Spleen (tissue), 11 donors: ENCODE measurements at regions not wholly inside any gene's neighbourhood (a gene's known extent, or its start where the extent isn't known, plus 50 kb on each side); places are given as distances from the start of the nearest gene placed in this dataset.

Source experiments
- DNase-seq: peaks from one replicate; pipeline ENCODE4 v3.0.0-alpha.2; 2020
- H3K27ac ChIP-seq, 8 donors: fragments of 200-600 bp; sonication (generic) in 7 of 8; 1 replicate in 4 of 8; 2 replicates in 4 of 8; pipeline versions ENCODE4 v1.5.0 to v1.8.0; 2016 to 2021; ENCODE audit warnings: inconsistent platforms in 4 of 8, mild to moderate bottlenecking in 4 of 8, moderate library complexity in 1 of 8
- H3K27me3 ChIP-seq, 7 donors: fragments of 200-600 bp; sonication (generic) in 6 of 7; replicated peaks in 1 of 7; 1 replicate in 4 of 7; 2 replicates in 3 of 7; pipeline versions ENCODE4 v1.5.0 to v1.8.0; 2016 to 2021; ENCODE audit warnings: inconsistent platforms in 3 of 7, mild to moderate bottlenecking in 1 of 7
- H3K36me3 ChIP-seq, 6 donors: fragments of 200-600 bp; sonication (generic) in 5 of 6; 1 replicate in 4 of 6; 2 replicates in 2 of 6; pipeline versions ENCODE4 v1.5.0 to v1.8.0; 2016 to 2021; ENCODE audit warnings: inconsistent platforms in 2 of 6
- H3K4me1 ChIP-seq, 6 donors: fragments of 200-600 bp; sonication (generic) in 5 of 6; 1 replicate in 3 of 6; 2 replicates in 3 of 6; pipeline versions ENCODE4 v1.5.0 to v1.8.0; 2016 to 2021; ENCODE audit warnings: inconsistent platforms in 3 of 6
- H3K4me3 ChIP-seq, 8 donors: fragments of 200-600 bp; sonication (generic) in 7 of 8; 1 replicate in 4 of 8; 2 replicates in 4 of 8; pipeline versions ENCODE4 v1.5.0 to v1.8.0; 2016 to 2021; ENCODE audit warnings: inconsistent platforms in 4 of 8, mild to moderate bottlenecking in 4 of 8, moderate library complexity in 2 of 8
- H3K9me3 ChIP-seq, 8 donors: fragments of 200-600 bp; sonication (generic) in 7 of 8; 1 replicate in 4 of 8; 2 replicates in 4 of 8; pipeline versions ENCODE4 v1.5.0 to v1.8.0; 2016 to 2021; ENCODE audit warnings: inconsistent platforms in 4 of 8
- POLR2A ChIP-seq, 3 donors: fragments of 450-650 bp; IDR thresholded peaks; one replicate each; pipeline ENCODE4 v1.5.1; 2017; ENCODE audit warnings: antibody characterized with exemption in 3 of 3, mild to moderate bottlenecking in 1 of 3
- POLR2AphosphoS5 ChIP-seq, 3 donors: sonication (generic); formaldehyde crosslinking; IDR thresholded peaks; one replicate each; pipeline ENCODE4 v1.5.1; 2017; ENCODE audit warnings: antibody characterized with exemption in 3 of 3
- WGBS, 5 donors: extraction: QIAGEN DNeasy Blood & Tissue Kit in 3 of 5; methylation state at CpG; one replicate each; pipeline versions ENCODE4 v1.1.5 to v1.1.7; 2013 to 2018; 5-methylcytosine and 5-hydroxymethylcytosine counted together
- intact Hi-C: fragments of 100-400 bp; cut with DNase I; formaldehyde crosslinking; loops from one replicate; pipeline ENCODE4 v1.15.0; 2023; ENCODE audit warnings: low total_unique reads
- TF ChIP-seq, protein P1 (sequence below), 11 experiments: fragments of 200-600 bp in 7 of 11; fragments of 450-650 bp in 4 of 11; sonication (generic) in 4 of 11; IDR thresholded peaks in 8 of 11; conservative IDR thresholded peaks in 3 of 11; 1 replicate in 7 of 11; 2 replicates in 4 of 11; pipeline versions ENCODE4 v1.4.0 to v1.8.0; 2016 to 2021; ENCODE audit warnings: antibody characterized with exemption in 11 of 11, inconsistent platforms in 4 of 11, mild to moderate bottlenecking in 1 of 11
- donor health status: healthy with polysubstance abuse.
- donor health status: DM: no; HTN: no; CAD: no; lungs with moderate emphysema.
- donor health status: DM: no; HTN: no; CAD: no.
- donor health status: Bipolar disorder and iron deficiency.
- donor health status: healthy.
- donor health status: DM: no; HTN: no; CAD: no.
- donor health status: DM: yes; HTN: yes; CAD: no.

DNA sequence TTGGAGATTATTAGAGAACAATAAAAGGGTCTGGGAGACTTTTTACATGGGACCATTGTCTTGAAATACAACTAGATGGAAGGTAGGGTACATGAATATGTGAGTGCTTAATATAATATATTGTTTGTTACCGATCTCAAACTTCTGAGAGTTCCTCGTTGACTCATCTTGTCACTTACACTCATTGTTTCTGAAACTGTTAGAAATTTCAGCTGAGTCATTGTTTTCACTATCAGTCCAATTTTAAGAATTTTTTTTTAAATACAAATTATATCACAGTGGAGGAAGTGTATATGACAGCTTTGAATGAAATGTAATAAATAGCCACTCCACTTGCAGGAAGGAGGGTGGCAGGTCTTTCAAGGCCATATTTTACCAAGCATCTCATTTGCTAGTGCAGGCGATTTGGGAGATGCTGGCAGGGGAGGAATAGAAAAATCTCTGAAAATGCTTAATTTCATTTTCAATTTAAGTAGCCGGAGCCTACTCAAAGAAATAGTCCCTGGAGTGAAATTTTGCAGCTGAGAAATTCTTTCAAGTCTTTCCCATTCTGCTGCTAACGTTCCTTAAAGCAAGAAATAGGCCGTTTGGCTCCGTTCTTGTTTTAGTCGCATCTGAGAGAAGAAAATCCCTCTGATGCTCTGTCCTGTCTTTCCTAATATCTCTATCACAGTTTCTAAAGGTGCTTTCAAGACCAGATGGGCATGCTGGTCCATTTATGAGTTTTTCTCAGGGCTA lies 1404.2 kb upstream of the CELF2 start:
- Histone ChIP-seq H3K27ac (no peak overlapping the region), H3K4me3 (no peak overlapping the region), H3K27me3 (no peaks in the 10 kb centered on the region), H3K4me1 (no peaks in the 10 kb centered on the region), H3K9me3 (peaks cover 0 to 3% (median 0%) of the 10 kb centered on the region in 8 donors), H3K36me3 (no peaks in the 10 kb centered on the region)
- intact Hi-C loops, result no loop called here
- no peak for DNase-seq
- no peak for TF ChIP-seq POLR2AphosphoS5 (IDR thresholded peaks at IDR 0.05)
- TF ChIP-seq POLR2A (IDR thresholded peaks at IDR 0.05), result no peak
- TF ChIP-seq, protein P1, sequence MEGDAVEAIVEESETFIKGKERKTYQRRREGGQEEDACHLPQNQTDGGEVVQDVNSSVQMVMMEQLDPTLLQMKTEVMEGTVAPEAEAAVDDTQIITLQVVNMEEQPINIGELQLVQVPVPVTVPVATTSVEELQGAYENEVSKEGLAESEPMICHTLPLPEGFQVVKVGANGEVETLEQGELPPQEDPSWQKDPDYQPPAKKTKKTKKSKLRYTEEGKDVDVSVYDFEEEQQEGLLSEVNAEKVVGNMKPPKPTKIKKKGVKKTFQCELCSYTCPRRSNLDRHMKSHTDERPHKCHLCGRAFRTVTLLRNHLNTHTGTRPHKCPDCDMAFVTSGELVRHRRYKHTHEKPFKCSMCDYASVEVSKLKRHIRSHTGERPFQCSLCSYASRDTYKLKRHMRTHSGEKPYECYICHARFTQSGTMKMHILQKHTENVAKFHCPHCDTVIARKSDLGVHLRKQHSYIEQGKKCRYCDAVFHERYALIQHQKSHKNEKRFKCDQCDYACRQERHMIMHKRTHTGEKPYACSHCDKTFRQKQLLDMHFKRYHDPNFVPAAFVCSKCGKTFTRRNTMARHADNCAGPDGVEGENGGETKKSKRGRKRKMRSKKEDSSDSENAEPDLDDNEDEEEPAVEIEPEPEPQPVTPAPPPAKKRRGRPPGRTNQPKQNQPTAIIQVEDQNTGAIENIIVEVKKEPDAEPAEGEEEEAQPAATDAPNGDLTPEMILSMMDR (IDR thresholded peaks at IDR 0.05 in 8 of 11, conservative IDR thresholded peaks at IDR 0.05 in 3 of 11), result no peak
- 23 to 43% (median 34%) methylated on average over 8 of the region's 8 CpGs for WGBS, 5 donors

DNA sequence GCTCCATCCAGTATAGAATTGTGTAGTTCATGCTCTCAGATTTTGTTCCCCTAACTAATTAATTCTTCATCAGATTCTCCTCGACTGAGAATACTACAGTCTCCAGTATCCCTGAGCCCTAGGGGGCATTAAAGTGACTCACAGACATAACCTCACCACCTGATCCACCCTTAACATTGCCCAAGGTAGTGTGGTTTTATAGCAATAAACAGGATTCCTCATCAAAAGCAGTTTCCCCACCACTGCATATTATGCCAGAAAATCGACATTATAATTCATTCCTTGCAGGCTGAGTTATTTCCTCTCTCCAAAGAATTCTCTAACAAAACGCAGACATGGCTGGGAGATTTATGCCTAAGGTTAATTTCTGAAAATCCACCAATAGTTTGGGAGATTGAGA lies 1402.5 kb upstream of the CELF2 start:
- TF ChIP-seq POLR2A (IDR thresholded peaks at IDR 0.05) (no peak), POLR2AphosphoS5 (IDR thresholded peaks at IDR 0.05) (no peak)
- TF ChIP-seq, protein P1 (IDR thresholded peaks at IDR 0.05 in 8 of 11, conservative IDR thresholded peaks at IDR 0.05 in 3 of 11), result no peak
- Histone ChIP-seq H3K36me3 (no peaks in the 10 kb centered on the region), H3K4me3 (no peak overlapping the region), H3K27me3 (no peaks in the 10 kb centered on the region), H3K27ac (no peak overlapping the region), H3K9me3 (peaks cover 0 to 15% (median 4%) of the 10 kb centered on the region in 8 donors), H3K4me1 (no peaks in the 10 kb centered on the region)
- intact Hi-C loops, result no loop called here
- no peak for DNase-seq
- WGBS, 5 donors, result 71 to 84% (median 75%) methylated on average over 3 of the region's 3 CpGs

DNA sequence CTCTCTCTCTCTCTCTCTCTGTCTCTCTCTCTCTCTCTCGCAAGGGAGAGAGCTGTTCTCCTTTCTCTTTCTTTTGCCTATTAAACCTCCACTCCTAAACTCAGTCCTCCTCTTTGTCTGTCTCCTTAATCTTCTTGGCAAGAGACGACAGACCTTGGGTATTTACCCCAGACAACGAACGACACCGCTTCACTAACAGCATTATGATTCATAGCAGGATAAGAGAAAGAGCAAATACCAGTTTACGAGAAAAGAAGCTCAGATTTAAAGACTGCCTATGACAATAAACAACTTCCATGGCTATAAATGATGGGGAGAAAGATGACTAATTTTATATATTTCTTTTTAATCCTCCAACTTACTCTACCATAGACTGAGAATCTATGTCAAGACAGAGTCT lies 1396.5 kb upstream of the CELF2 start:
- WGBS, 5 donors, result 77 to 89% (median 79%) methylated on average over 6 of the region's 6 CpGs
- no peak overlapping the region for H3K4me3 ChIP-seq
- intact Hi-C loops, result no loop called here
- H3K27me3 ChIP-seq, result no peaks in the 10 kb centered on the region
- H3K4me1 ChIP-seq, result no peaks in the 10 kb centered on the region
- TF ChIP-seq POLR2A (IDR thresholded peaks at IDR 0.05) (no peak), POLR2AphosphoS5 (IDR thresholded peaks at IDR 0.05) (no peak)
- TF ChIP-seq, protein P1 (IDR thresholded peaks at IDR 0.05 in 8 of 11, conservative IDR thresholded peaks at IDR 0.05 in 3 of 11), result no peak
- DNase-seq, result no peak
- no peak overlapping the region for H3K27ac ChIP-seq
- no peaks in the 10 kb centered on the region for H3K36me3 ChIP-seq
- peaks cover 0 to 23% (median 4%) of the 10 kb centered on the region in 8 donors for H3K9me3 ChIP-seq

DNA sequence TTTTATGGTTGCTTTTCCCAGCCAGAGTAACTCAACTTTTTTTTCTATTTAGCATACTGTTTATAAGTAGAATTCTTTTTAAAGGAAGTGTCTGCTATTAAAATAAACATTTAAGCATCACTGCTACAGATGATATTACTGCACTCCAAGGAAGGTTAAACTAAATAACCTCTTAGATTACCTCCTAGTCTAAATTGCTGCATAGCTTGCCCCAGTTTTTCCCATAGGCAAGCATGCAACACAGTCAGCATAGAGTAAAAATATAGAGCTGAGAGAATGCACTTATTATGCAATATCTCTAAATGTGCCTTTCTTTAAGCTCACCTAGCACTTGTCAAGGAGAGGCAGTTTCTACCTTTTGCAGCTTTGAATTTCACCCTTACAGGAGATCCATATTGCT lies 1392.4 kb upstream of the CELF2 start:
- no peak for DNase-seq

More for the DNA sequence above, 1392.4 kb upstream of the CELF2 start:
- H3K27ac ChIP-seq, result no peak overlapping the region
- H3K4me1 ChIP-seq, result no peaks in the 10 kb centered on the region
- H3K9me3 ChIP-seq, result peaks cover 0 to 7% (median 0%) of the 10 kb centered on the region in 8 donors
- no peaks in the 10 kb centered on the region for H3K36me3 ChIP-seq
- TF ChIP-seq, protein P1 (IDR thresholded peaks at IDR 0.05 in 8 of 11, conservative IDR thresholded peaks at IDR 0.05 in 3 of 11), result no peak
- TF ChIP-seq POLR2AphosphoS5 (IDR thresholded peaks at IDR 0.05) (no peak), POLR2A (IDR thresholded peaks at IDR 0.05) (no peak)
- H3K27me3 ChIP-seq, result no peaks in the 10 kb centered on the region
- H3K4me3 ChIP-seq, result no peak overlapping the region
- intact Hi-C loops, result no loop called here
